Cardiac fibroblast (primary cell): ENCODE measurements at regions not wholly inside any gene's neighbourhood (a gene's known extent, or its start where the extent isn't known, plus 50 kb on each side); places are given as distances from the start of the nearest gene placed in this dataset.
"Not testable (repeated sequence)": the region's sequence is repeated elsewhere in the genome, so short reads cannot be mapped to it uniquely, and the experiment has no call there.

Experiments
- DNase-seq, 2 donors: peaks; one replicate each; pipeline versions ENCODE4 v3.0.0 to v3.0.0-alpha.2; 2010; ENCODE audit warnings: low read depth in 2 of 2
- H3K4me3 ChIP-seq, 2 donors: replicated peaks in 1 of 2; 1 replicate in 1 of 2; 2 replicates in 1 of 2; pipeline ENCODE4 v1.5.1; 2011; ENCODE audit warnings: low read depth in 2 of 2, low read length in 2 of 2, mild to moderate bottlenecking in 2 of 2, moderate library complexity in 1 of 2
- TF ChIP-seq, protein P1 (sequence below): IDR thresholded peaks from one replicate; pipeline ENCODE4 v1.5.1; 2011; ENCODE audit warnings: low read depth, mild to moderate bottlenecking, low read length, inconsistent platforms

DNA sequence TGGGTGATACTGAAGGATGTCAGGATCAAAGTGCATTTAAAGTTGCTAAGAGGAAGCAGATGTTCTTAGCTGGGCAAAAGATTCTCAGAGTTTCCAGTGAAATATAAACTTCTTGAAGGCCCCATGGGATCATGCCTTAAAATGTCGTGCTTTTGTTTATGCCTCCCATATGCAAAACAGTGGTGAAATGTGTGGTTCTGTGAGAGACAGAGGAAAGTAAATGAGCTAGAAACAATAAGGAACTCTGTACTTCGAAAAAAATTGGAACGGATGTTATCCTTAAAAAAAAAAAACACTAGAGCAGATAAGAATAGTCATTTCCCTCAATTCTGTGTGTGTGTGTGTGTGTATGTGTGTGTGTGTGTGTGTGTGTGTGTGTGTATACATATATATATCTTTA lies 497.0 kb upstream of the TBL1XR1 start:
- DNase-seq = peak; percentile 80 to 90
- TF ChIP-seq, protein P1, sequence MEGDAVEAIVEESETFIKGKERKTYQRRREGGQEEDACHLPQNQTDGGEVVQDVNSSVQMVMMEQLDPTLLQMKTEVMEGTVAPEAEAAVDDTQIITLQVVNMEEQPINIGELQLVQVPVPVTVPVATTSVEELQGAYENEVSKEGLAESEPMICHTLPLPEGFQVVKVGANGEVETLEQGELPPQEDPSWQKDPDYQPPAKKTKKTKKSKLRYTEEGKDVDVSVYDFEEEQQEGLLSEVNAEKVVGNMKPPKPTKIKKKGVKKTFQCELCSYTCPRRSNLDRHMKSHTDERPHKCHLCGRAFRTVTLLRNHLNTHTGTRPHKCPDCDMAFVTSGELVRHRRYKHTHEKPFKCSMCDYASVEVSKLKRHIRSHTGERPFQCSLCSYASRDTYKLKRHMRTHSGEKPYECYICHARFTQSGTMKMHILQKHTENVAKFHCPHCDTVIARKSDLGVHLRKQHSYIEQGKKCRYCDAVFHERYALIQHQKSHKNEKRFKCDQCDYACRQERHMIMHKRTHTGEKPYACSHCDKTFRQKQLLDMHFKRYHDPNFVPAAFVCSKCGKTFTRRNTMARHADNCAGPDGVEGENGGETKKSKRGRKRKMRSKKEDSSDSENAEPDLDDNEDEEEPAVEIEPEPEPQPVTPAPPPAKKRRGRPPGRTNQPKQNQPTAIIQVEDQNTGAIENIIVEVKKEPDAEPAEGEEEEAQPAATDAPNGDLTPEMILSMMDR = no peak
- H3K4me3 ChIP-seq = no peak overlapping the region

DNA sequence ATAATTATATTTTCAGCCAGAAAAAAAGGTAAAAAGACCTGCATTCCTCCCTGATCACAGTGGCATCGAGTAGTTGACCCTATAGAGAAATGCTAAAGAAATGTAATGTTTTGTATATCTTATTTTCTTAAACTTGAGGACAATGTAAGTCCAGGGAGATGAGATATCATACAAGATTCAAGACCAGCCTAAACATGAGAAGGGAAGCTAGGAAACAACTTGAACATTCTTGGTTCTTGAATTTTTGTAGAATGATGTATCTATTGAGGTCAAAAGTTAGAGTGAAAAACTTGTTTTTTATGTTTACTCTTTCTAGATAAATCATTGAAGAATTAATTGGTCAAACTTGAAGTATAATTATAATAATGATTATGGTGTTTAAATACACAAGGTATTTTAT lies 497.7 kb upstream of the TBL1XR1 start:
- DNase-seq = peak in 1 of 2 donors; percentile 32
- no peak overlapping the region for H3K4me3 ChIP-seq
- TF ChIP-seq, protein P1 = no peak

DNA sequence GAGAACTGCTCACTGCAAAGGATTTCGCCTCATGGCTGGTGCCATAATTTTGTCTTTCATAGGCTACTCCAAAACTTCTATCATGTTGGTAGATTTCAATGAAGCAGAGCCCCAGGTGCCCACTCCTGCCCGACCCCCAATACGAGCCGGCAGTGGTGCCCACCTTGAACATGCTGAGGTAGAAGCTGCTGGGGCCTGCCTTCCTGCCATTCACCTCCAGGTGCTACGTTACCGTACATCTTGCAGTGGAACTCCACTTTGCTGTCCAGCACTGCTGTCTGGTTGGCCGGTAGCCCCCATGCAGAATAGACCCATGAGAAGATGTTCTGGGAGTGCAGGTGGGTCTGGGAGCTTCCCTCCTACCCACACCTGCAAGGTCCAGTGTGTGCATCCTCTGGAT lies 502.8 kb upstream of the TBL1XR1 start:
- TF ChIP-seq, protein P1 = no peak
- no peak overlapping the region for H3K4me3 ChIP-seq
- no peak for DNase-seq

DNA sequence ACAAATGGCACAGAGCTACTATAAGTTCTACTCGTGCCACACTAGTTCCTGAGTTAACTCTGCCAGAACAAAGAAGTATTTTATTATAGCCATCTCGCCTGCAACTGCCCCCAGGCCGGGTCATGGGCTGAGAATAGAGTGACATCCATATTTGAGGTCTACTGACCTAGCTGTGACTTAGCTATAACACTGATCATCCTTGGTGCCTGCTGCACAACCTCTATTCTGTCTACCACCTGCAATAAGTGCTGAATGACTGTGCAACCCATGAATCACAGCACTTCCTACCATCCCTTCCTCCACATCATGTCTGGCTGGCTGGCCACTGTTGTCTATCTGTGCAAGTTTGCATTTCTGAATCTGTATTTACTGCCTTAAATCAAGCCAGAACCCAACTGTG lies 506.5 kb upstream of the TBL1XR1 start:
- TF ChIP-seq, protein P1 = no peak
- H3K4me3 ChIP-seq = no peak overlapping the region
- peak in 1 of 2 donors; percentile 57 for DNase-seq

DNA sequence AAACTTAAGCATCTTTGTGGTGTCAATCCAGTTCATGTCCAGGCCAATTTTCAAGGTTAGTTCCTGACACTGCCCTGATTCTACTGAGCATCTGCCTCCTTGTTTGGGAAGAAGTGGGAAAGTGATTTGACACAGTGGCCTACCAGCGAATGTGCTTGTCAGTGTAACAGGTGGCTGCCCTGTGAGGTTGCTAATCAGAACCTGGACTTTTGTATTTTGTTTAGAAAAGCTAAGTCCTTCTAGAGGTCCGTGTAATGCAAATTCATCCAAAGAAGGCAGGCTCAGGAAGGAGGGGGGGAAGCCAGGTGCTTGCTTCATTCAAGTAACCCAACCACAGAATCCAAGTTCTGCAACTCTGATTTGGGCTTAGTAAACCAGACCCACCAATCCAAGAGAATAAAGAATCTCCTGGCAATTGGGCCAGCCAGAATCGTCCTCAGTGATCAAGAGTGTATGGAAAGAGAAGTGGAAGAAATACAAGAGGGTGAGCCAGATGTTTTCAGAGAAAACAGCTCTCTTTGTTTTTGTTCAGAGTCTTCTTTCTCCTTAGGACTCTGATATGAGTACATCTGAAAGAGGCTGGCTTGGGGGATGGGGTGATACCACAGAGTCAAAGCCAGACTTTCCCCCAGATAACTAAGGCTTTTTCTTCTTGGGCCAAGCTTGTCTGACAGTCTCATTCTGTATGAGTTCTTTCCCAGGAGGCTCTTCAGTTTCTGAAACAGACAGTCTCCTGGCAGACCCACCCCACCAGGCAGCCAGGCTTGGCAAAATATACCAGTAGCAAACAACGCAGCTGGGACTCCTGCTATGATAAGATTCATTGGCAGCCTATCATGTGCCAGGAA lies 508.9 kb upstream of the TBL1XR1 start:
- TF ChIP-seq, protein P1 = no peak
- peak in 1 of 2 donors; percentile 74 for DNase-seq
- H3K4me3 ChIP-seq = no peak overlapping the region

DNA sequence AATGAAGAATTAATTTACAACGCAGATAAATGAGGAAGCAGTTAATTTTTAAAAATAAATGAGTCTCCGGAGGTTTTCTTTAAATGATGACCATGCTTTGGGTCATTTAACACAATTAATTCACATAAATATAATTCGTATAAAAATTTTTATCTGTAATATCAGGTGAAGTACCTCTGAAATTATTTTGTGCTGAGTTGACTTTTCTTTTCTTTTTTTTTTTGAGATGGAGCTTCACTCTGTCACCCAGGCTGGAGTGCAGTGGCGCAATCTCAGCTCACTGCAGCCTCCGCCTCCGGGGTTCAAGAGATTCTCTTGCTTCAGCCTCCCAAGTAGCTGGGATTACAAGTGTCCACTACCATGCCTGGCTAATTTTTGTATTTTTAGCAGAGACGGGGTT lies 512.2 kb upstream of the TBL1XR1 start:
- H3K4me3 ChIP-seq, DNase-seq: not testable (repeated sequence)

DNA sequence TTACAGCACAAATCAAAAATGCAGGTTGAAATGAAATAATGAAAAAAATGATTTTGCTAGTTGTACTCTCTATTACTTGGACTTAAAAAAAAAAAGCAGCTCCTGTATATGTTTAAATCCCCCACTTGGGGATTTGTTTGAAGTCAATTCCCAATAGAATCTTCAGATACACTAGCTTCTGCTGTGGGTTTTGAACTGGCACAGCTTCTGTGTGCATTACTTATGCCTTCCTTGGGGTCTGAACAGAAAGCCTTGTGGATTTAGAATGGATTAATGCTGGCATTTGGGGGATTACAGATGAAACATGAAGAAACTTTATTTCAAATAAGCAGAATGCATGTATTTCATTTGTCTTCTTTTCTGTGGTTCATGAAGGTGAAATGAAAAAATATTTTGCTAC lies 513.2 kb upstream of the TBL1XR1 start:
- TF ChIP-seq, protein P1 = no peak
- DNase-seq = no peak
- H3K4me3 ChIP-seq = no peak overlapping the region
